ENCODE measurements at regions not wholly inside any gene's neighbourhood (a gene's known extent, or its start where the extent isn't known, plus 50 kb on each side); places are given as distances from the start of the nearest gene placed in this dataset.

DNA sequence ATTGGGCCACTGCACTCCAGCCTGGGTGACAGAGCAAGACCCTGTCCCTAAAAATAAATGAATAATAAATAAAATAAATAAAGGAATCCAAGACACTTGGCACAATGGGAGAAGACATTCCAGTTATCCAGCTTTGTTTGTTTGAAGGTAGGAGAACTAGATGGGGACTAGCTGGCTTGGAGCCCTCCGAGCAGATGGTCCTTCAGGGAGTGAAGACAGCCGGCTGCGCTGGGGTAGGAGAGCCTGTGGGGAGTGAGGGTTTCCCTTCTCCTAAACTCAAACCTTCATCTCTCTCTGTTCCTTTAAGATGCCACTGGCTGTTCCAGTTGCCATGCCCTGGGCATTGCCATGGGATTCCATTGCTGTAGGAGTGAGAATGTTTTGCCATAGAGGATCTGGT is 120.6 kb downstream of the NAV1 start:
- TF ChIP-seq CTCF (IDR thresholded peaks at IDR 0.05; ENCODE audit: insufficient read depth, low read length) (no peak), POLR2AphosphoS5 (IDR thresholded peaks at IDR 0.05; ENCODE audit: low read depth) (no peak)
- TF ChIP-seq, protein P1, sequence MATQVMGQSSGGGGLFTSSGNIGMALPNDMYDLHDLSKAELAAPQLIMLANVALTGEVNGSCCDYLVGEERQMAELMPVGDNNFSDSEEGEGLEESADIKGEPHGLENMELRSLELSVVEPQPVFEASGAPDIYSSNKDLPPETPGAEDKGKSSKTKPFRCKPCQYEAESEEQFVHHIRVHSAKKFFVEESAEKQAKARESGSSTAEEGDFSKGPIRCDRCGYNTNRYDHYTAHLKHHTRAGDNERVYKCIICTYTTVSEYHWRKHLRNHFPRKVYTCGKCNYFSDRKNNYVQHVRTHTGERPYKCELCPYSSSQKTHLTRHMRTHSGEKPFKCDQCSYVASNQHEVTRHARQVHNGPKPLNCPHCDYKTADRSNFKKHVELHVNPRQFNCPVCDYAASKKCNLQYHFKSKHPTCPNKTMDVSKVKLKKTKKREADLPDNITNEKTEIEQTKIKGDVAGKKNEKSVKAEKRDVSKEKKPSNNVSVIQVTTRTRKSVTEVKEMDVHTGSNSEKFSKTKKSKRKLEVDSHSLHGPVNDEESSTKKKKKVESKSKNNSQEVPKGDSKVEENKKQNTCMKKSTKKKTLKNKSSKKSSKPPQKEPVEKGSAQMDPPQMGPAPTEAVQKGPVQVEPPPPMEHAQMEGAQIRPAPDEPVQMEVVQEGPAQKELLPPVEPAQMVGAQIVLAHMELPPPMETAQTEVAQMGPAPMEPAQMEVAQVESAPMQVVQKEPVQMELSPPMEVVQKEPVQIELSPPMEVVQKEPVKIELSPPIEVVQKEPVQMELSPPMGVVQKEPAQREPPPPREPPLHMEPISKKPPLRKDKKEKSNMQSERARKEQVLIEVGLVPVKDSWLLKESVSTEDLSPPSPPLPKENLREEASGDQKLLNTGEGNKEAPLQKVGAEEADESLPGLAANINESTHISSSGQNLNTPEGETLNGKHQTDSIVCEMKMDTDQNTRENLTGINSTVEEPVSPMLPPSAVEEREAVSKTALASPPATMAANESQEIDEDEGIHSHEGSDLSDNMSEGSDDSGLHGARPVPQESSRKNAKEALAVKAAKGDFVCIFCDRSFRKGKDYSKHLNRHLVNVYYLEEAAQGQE (IDR thresholded peaks at IDR 0.05; ENCODE audit: insufficient replicate concordance, low read depth): no peak

Measured in HL-60 (cell line).